ENCODE measurements at regions not wholly inside any gene's neighbourhood (a gene's known extent, or its start where the extent isn't known, plus 50 kb on each side); places are given as distances from the start of the nearest gene placed in this dataset.
"Not testable (repeated sequence)": the region's sequence is repeated elsewhere in the genome, so short reads cannot be mapped to it uniquely, and the experiment has no call there.

GRCh38 chr2:136322428-136322827, 204.5 kb upstream of the CXCR4 start:
- TF ChIP-seq CTCF (IDR thresholded peaks at IDR 0.05; ENCODE audit: low read length, missing control alignments) = no peak
- no peak overlapping the region for H3K4me3 ChIP-seq (replicated peaks; ENCODE audit: low read depth, low read length)
- DNase-seq (ENCODE audit: low read depth) = no peak

GRCh38 chr2:136319651-136320050, 201.7 kb upstream of the CXCR4 start:
- DNase-seq (ENCODE audit: low read depth) = no peak
- no peak for TF ChIP-seq CTCF (IDR thresholded peaks at IDR 0.05; ENCODE audit: low read length, missing control alignments)
- no peak overlapping the region for H3K4me3 ChIP-seq (replicated peaks; ENCODE audit: low read depth, low read length)

GRCh38 chr2:136319237-136319636, 201.3 kb upstream of the CXCR4 start:
- no peak overlapping the region for H3K4me3 ChIP-seq (replicated peaks; ENCODE audit: low read depth, low read length)
- no peak for DNase-seq (ENCODE audit: low read depth)
- no peak for TF ChIP-seq CTCF (IDR thresholded peaks at IDR 0.05; ENCODE audit: low read length, missing control alignments)

GRCh38 chr2:136314240-136314639, 196.3 kb upstream of the CXCR4 start:
- H3K4me3 ChIP-seq (replicated peaks; ENCODE audit: low read depth, low read length) = no peak overlapping the region
- TF ChIP-seq CTCF (IDR thresholded peaks at IDR 0.05; ENCODE audit: low read length, missing control alignments) = no peak
- DNase-seq (ENCODE audit: low read depth) = no peak

- not testable (repeated sequence) for DNase-seq (ENCODE audit: low read depth); H3K4me3 ChIP-seq (replicated peaks; ENCODE audit: low read depth, low read length)
Measured at GRCh38 chr2:136312568-136312967, 194.6 kb upstream of the CXCR4 start.

GRCh38 chr2:136310797-136311603, 193.1 kb upstream of the CXCR4 start:
- no peak for TF ChIP-seq CTCF (IDR thresholded peaks at IDR 0.05; ENCODE audit: low read length, missing control alignments)
- H3K4me3 ChIP-seq (replicated peaks; ENCODE audit: low read depth, low read length) = no peak overlapping the region
- DNase-seq (ENCODE audit: low read depth) = no peak

- no peak overlapping the region for H3K4me3 ChIP-seq (replicated peaks; ENCODE audit: low read depth, low read length)
- no peak for TF ChIP-seq CTCF (IDR thresholded peaks at IDR 0.05; ENCODE audit: low read length, missing control alignments)
- no peak for DNase-seq (ENCODE audit: low read depth)
Measured at GRCh38 chr2:136310005-136310495, 192.1 kb upstream of the CXCR4 start.
